IPS-20b (cell line): ENCODE measurements at regions not wholly inside any gene's neighbourhood (a gene's known extent, or its start where the extent isn't known, plus 50 kb on each side); places are given as distances from the start of the nearest gene placed in this dataset.
"Not testable (repeated sequence)": the region's sequence is repeated elsewhere in the genome, so short reads cannot be mapped to it uniquely, and the experiment has no call there.

Experiments
- H3K27ac ChIP-seq: one replicate; pipeline ENCODE4 v1.5.1; 2013; ENCODE audit warnings: low read length
- H3K27me3 ChIP-seq: 2 replicates; pipeline ENCODE4 v1.6.1; 2013; ENCODE audit warnings: mild to moderate bottlenecking, low read length, inconsistent platforms; ENCODE audit not compliant: insufficient read depth
- H3K36me3 ChIP-seq: 2 replicates; pipeline ENCODE4 v1.6.1; 2013; ENCODE audit warnings: low read depth, mild to moderate bottlenecking, inconsistent platforms, low read length, moderate library complexity; ENCODE audit not compliant: insufficient read depth
- H3K4me1 ChIP-seq: 2 replicates; pipeline ENCODE4 v1.6.1; 2013; ENCODE audit warnings: mild to moderate bottlenecking, control low read depth, inconsistent platforms, low read length, moderate library complexity; ENCODE audit not compliant: insufficient read depth
- H3K4me3 ChIP-seq: 2 replicates; pipeline ENCODE4 v1.5.1; 2013; ENCODE audit warnings: mild to moderate bottlenecking, low read length, inconsistent platforms
- H3K9ac ChIP-seq: 2 replicates; pipeline ENCODE4 v1.6.1; 2013; ENCODE audit warnings: low read depth, mild to moderate bottlenecking, inconsistent platforms, low read length, moderate library complexity
- H3K9me3 ChIP-seq: 2 replicates; pipeline ENCODE4 v1.6.1; 2013; ENCODE audit warnings: mild to moderate bottlenecking, low read depth, low read length, inconsistent platforms; ENCODE audit not compliant: insufficient read depth

- no peaks in the 10 kb centered on the region for H3K9me3 ChIP-seq
- no peak overlapping the region for H3K9ac ChIP-seq
- H3K4me1 ChIP-seq, result peaks cover 5% of the 10 kb centered on the region
- H3K4me3 ChIP-seq, result no peak overlapping the region
- H3K27ac ChIP-seq, result no peak overlapping the region
- H3K36me3 ChIP-seq, result no peaks in the 10 kb centered on the region
- H3K27me3 ChIP-seq, result no peaks in the 10 kb centered on the region
Measured at GRCh38 chr14:82951171-82951570, 1417.5 kb upstream of the SEL1L start.

GRCh38 chr14:82963756-82964155, 1430.1 kb upstream of the SEL1L start:
- Histone ChIP-seq H3K9me3 (no peaks in the 10 kb centered on the region), H3K36me3 (no peaks in the 10 kb centered on the region), H3K9ac (no peak overlapping the region), H3K4me1 (no peaks in the 10 kb centered on the region), H3K27ac (no peak overlapping the region), H3K4me3 (no peak overlapping the region), H3K27me3 (no peaks in the 10 kb centered on the region)

GRCh38 chr14:82987502-82988124, 1454.0 kb upstream of the SEL1L start:
- H3K36me3 ChIP-seq, result no peaks in the 10 kb centered on the region
- H3K9ac ChIP-seq, result no peak overlapping the region
- H3K27me3 ChIP-seq, result no peaks in the 10 kb centered on the region
- H3K9me3 ChIP-seq, result no peaks in the 10 kb centered on the region
- no peak overlapping the region for H3K27ac ChIP-seq
- no peak overlapping the region for H3K4me3 ChIP-seq
- H3K4me1 ChIP-seq, result no peaks in the 10 kb centered on the region

- H3K4me1 ChIP-seq, H3K9ac ChIP-seq, H3K27ac ChIP-seq, H3K27me3 ChIP-seq, H3K36me3 ChIP-seq, H3K4me3 ChIP-seq, H3K9me3 ChIP-seq: not testable (repeated sequence)
Measured at GRCh38 chr14:82994547-82994946, 1460.9 kb upstream of the SEL1L start.

- H3K36me3 ChIP-seq, result no peaks in the 10 kb centered on the region
- H3K9ac ChIP-seq, result no peak overlapping the region
- H3K27me3 ChIP-seq, result no peaks in the 10 kb centered on the region
- no peak overlapping the region for H3K4me3 ChIP-seq
- H3K27ac ChIP-seq, result no peak overlapping the region
- no peaks in the 10 kb centered on the region for H3K4me1 ChIP-seq
- H3K9me3 ChIP-seq, result no peaks in the 10 kb centered on the region
Measured at GRCh38 chr14:82999802-83000201, 1466.1 kb upstream of the SEL1L start.

- H3K27me3 ChIP-seq, result no peaks in the 10 kb centered on the region
- H3K9me3 ChIP-seq, result peaks cover 11% of the 10 kb centered on the region
- H3K4me1 ChIP-seq, result no peaks in the 10 kb centered on the region
- no peaks in the 10 kb centered on the region for H3K36me3 ChIP-seq
- no peak overlapping the region for H3K9ac ChIP-seq
- H3K4me3 ChIP-seq, result no peak overlapping the region
- H3K27ac ChIP-seq, result no peak overlapping the region
Measured at GRCh38 chr14:83004456-83005006, 1470.9 kb upstream of the SEL1L start.

GRCh38 chr14:83006121-83006670, 1472.5 kb upstream of the SEL1L start:
- Histone ChIP-seq H3K4me3 (no peak overlapping the region), H3K9ac (no peak overlapping the region), H3K9me3 (peaks cover 15% of the 10 kb centered on the region), H3K4me1 (no peaks in the 10 kb centered on the region), H3K27ac (no peak overlapping the region), H3K36me3 (no peaks in the 10 kb centered on the region), H3K27me3 (no peaks in the 10 kb centered on the region)

GRCh38 chr14:83007052-83007451, 1473.4 kb upstream of the SEL1L start:
- H3K4me1 ChIP-seq, H3K27me3 ChIP-seq, H3K4me3 ChIP-seq, H3K27ac ChIP-seq, H3K9ac ChIP-seq, H3K36me3 ChIP-seq: not testable (repeated sequence)
- peaks cover 15% of the 10 kb centered on the region for H3K9me3 ChIP-seq

- H3K4me3 ChIP-seq, result no peak overlapping the region
- no peaks in the 10 kb centered on the region for H3K36me3 ChIP-seq
- no peaks in the 10 kb centered on the region for H3K27me3 ChIP-seq
- H3K27ac ChIP-seq, result no peak overlapping the region
- H3K4me1 ChIP-seq, result no peaks in the 10 kb centered on the region
- peaks cover 15% of the 10 kb centered on the region for H3K9me3 ChIP-seq
- no peak overlapping the region for H3K9ac ChIP-seq
Measured at GRCh38 chr14:83007641-83008225, 1474.1 kb upstream of the SEL1L start.

GRCh38 chr14:83017296-83017695, 1483.6 kb upstream of the SEL1L start:
- no peak overlapping the region for H3K27ac ChIP-seq
- no peaks in the 10 kb centered on the region; the same call in 1 of the 2 replicates for H3K9me3 ChIP-seq
- no peaks in the 10 kb centered on the region for H3K4me1 ChIP-seq
- H3K27me3 ChIP-seq, result no peaks in the 10 kb centered on the region
- no peaks in the 10 kb centered on the region for H3K36me3 ChIP-seq
- no peak overlapping the region for H3K9ac ChIP-seq
- no peak overlapping the region for H3K4me3 ChIP-seq

- no peak overlapping the region for H3K4me3 ChIP-seq
- no peak overlapping the region for H3K27ac ChIP-seq
- H3K9me3 ChIP-seq, result no peaks in the 10 kb centered on the region
- H3K36me3 ChIP-seq, result no peaks in the 10 kb centered on the region
- no peak overlapping the region for H3K9ac ChIP-seq
- no peaks in the 10 kb centered on the region for H3K27me3 ChIP-seq
- H3K4me1 ChIP-seq, result no peaks in the 10 kb centered on the region
Measured at GRCh38 chr14:83019744-83020414, 1486.2 kb upstream of the SEL1L start.

GRCh38 chr14:83021323-83021722, 1487.7 kb upstream of the SEL1L start:
- H3K4me3 ChIP-seq, result no peak overlapping the region
- no peak overlapping the region for H3K9ac ChIP-seq
- H3K27me3 ChIP-seq, result no peaks in the 10 kb centered on the region
- no peaks in the 10 kb centered on the region for H3K9me3 ChIP-seq
- no peak overlapping the region for H3K27ac ChIP-seq
- no peaks in the 10 kb centered on the region for H3K36me3 ChIP-seq
- no peaks in the 10 kb centered on the region for H3K4me1 ChIP-seq
